ENCODE measurements at regions not wholly inside any gene's neighbourhood (a gene's known extent, or its start where the extent isn't known, plus 50 kb on each side); places are given as distances from the start of the nearest gene placed in this dataset.

DNA sequence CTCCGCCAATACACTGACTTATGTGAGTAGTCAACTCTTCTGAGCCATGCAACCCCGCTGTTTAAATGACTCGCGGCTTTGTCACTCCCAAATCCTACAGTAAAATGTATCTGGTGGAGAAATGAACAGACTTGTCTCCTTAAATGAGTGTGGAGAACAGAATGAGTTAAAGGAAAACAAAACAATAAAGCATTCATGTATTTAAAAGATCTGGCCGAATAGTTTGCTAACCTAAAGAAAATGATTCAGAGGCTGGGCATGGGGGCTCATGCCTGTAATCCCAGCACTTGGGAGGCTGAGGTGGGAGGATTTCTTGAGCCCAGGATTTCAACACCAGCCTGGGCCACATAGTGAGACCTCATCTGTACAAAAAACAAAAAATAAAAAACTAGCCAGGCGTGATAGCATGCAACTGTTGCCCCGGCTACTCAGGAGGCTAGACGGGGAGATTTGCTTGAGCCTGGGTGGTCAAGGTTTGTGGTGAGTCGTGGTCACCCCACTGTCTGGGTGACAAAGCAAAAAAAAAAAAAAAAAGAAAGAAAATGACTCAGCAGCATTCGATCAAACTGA, 86.5 kb upstream of the PFKP start:
- DNase-seq (ENCODE audit: low read depth) = no peak

DNA sequence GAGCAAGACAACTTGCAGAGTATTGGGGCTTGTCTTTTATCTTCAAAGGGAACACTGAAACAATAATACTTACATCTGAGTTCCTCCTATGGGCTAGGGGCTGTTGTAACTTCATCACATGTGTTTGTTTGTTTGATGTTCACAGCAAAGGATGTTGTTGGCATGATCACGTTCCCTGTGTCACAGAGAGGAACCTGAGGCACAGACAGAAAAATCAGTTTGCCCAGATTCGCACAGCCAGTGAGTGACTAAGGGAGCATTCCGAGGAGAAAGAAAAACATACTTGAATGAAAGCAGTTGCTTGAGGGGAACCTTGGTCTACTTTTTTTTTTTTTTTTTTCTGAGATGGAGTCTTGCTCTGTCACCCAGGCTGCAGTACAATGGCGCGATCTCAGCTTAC, 87.2 kb upstream of the PFKP start:
- no peak for DNase-seq (ENCODE audit: low read depth)

- no peak for DNase-seq (ENCODE audit: low read depth)
Measured at GRCh38 chr10:2979306-2979705, 88.0 kb upstream of the PFKP start.

- DNase-seq (ENCODE audit: low read depth) = no peak
Measured at GRCh38 chr10:2978574-2979273, 88.6 kb upstream of the PFKP start.

DNA sequence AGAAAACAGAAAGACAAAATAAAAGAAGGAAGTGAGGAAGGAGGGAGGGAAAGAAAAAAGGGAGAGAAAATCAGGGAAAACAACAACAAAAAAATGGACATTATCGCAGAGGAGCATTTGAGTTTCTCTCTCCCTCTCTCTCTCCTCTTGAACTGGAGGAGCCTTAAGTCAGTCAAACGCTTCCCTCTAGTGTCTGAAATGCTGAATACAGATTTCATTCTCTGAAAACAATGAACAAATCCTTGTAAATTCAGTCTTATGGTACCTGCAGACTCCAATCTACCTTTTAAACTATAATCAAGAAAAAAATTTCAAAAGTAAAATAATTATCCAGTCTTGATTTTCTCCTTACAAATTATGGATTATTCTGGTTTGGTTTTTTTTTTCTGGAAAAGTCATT, 89.2 kb upstream of the PFKP start:
- no peak for DNase-seq (ENCODE audit: low read depth)

- no peak for DNase-seq (ENCODE audit: low read depth)
Measured at GRCh38 chr10:2974503-2975207, 92.7 kb upstream of the PFKP start.

- no peak for DNase-seq (ENCODE audit: low read depth)
Measured at GRCh38 chr10:2974083-2974482, 93.3 kb upstream of the PFKP start.

DNA sequence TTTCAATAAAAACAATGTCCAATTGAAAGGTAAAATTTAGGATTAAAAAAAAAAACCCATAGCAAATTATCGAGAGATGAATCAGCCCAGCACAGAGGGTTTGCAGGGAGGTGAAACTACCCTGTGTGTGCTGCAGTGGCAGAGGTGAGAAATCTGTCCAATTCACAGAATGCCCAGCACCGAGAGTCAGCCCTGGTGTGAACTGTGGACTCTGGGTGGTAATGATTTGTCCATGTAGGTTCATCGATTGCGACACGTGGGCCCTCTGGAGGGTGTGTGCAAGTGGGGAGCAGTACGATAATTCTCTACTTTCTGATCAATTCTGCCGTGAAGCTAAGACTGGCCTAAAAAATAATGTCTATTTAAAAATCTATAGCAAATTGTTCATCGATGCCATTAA, 94.5 kb upstream of the PFKP start:
- DNase-seq (ENCODE audit: low read depth) = no peak

- DNase-seq (ENCODE audit: low read depth) = no peak
Measured at GRCh38 chr10:2972216-2972615, 95.1 kb upstream of the PFKP start.

GRCh38 chr10:2970190-2970823, 97.0 kb upstream of the PFKP start:
- no peak for DNase-seq (ENCODE audit: low read depth)

GRCh38 chr10:2968401-2969058, 98.8 kb upstream of the PFKP start:
- DNase-seq (ENCODE audit: low read depth) = no peak

DNA sequence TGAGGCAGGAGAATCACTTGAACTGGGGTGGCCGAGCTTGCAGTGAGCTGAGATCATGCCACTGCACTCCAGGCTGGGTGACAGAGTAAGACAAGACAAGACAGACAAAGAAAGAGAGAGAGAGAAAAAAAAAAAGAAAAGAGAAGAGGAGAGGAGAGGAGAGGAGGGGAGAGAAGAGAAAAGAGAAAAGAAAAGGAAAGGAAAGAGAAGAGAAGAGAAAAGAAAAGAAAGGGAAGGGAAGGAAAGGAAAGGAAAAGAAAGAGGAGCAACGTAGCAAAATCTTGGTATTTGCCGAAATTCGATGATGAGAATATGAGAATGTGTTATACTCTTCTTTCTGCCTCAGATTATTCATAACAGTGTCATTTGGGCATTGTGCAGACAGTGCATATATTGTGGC, 101.2 kb upstream of the PFKP start:
- no peak for DNase-seq (ENCODE audit: low read depth)

DNA sequence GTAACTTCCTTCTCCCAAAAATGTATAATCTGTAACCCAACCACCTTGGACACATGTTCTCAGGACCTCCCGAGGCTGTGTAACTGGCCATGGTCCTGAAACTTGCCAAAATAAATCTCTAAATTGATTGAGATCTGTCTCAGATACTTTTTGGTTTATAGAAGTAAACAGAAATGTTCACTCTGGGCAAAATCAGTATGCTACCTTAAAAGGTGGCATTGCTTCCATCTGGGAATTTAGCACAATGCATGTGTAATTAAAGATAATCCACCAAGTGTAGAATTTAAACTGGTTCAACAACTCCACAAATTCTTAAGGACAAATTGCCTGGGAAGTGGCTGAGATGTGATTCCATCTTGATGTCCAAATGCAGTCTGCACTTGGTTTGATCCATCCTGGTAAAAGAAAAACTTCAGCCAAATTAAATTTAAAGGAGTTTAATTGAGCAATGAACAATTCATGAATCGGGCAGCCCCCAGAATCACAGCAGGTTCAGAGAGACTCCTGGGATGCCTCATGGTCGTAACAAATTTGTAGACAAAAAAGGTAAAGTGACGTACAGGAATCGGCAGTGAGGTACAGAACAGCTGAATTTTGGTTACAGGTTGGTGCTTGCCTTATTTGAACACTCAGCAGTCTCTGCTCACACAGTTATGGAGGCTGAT, 102.6 kb upstream of the PFKP start:
- DNase-seq (ENCODE audit: low read depth) = no peak

DNA sequence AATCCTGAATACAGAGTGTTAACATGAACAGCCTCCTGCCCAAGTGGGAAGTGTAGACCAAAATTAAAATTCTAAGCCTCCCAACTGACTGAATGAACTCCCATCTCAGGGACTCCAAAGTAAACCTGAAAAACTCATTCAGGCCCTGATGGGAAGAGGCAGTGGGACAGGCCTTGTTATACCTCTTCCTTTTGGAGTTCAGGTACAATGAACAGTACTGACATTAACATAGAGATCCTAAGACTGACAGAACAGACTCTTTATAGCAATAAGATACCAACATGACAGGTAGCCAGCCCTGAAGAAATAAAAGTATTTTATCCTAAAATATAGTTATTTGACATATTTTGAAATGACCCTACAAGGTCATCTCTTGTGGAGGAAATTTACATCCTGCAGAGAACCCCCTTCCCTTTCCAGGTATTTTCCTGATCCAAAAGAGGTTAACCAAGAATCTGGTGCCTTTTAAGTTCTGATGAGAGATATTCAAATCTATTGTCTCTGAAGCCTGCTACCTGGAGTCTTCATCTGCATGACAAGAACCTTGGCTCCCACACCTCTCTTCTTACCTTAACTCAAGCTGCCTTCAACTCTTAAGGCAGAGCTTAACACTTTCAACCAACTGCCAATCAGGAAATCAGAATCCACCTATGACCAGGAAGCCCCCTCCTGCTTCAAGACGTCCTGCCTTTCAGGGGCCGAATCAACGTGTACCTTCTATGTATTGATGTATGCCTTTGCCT, 103.3 kb upstream of the PFKP start:
- no peak for DNase-seq (ENCODE audit: low read depth)

DNA sequence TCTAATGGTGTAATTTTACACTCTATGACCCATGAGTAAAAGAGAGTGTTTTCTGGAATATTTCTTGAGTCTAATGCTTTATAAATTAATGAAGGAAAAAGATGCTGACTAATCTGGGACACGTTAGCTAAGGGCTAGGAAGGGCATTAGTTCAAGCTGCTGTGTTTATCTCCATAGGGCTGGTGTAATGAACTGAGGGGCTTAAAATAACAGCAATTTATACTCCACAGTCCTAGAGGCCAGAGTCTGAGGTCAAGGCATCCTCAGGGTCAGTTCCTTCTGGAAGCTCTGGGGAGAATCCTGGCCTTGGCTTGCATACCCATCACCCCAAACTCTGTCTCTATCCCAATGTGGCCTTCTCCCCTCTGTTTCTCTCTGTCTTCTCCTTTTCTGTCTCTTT, 105.2 kb upstream of the PFKP start:
- no peak for DNase-seq (ENCODE audit: low read depth)

- no peak for DNase-seq (ENCODE audit: low read depth)
Measured at GRCh38 chr10:2958659-2959058, 108.7 kb upstream of the PFKP start.

GRCh38 chr10:2957785-2958184, 109.6 kb upstream of the PFKP start:
- no peak for DNase-seq (ENCODE audit: low read depth)

- no peak for DNase-seq (ENCODE audit: low read depth)
Measured at GRCh38 chr10:2955064-2955463, 112.3 kb upstream of the PFKP start.

GRCh38 chr10:2953495-2953894, 113.9 kb upstream of the PFKP start:
- no peak for DNase-seq (ENCODE audit: low read depth)

DNA sequence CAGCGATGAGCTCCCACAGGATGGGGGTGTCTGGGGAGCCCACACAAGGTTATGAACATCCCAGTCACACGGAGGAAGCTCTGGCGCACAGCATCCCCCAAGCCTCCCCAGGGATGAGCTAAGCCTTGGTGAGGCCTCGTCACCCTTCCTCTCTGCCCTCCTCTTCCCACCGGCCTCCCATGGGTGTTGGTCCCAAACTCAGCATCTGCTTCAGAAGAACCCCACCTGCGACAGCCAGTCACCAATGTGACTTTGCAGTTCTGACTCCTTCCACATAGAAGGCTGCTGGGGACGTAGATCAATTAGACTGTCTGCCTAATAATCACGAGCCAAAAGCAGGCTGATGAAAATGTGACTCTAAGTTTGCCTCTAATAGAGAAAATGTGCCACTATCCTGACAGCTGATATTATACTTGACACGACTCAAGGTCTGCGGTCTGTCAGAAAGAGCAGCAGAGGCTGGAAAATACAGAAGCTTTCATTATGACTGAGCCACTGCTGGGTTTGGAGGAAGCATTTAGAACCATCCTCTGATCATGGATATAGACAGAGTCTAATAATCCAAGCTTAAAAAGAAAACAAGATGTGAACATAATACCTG, 116.0 kb upstream of the PFKP start:
- DNase-seq (ENCODE audit: low read depth) = no peak

- no peak for DNase-seq (ENCODE audit: low read depth)
Measured at GRCh38 chr10:2950546-2950945, 116.8 kb upstream of the PFKP start.
